BJ (cell line): ENCODE measurements at regions not wholly inside any gene's neighbourhood (a gene's known extent, or its start where the extent isn't known, plus 50 kb on each side); places are given as distances from the start of the nearest gene placed in this dataset.
"Not testable (repeated sequence)": the region's sequence is repeated elsewhere in the genome, so short reads cannot be mapped to it uniquely, and the experiment has no call there.

ENCODE experiments used
- CTCF ChIA-PET: fragments of 350-600 bp; formaldehyde crosslinking; extraction: SDS; loops from one replicate; lab custom pipeline; 2021; ENCODE audit warnings: antibody characterized with exemption, inconsistent platforms; lab: Yijun Ruan, JAX
- POLR2A ChIA-PET: fragments of 300-600 bp; sonication (Branson Sonifier 250); formaldehyde crosslinking; extraction: SDS; loops from one replicate; lab custom pipeline; 2021; ENCODE audit warnings: antibody characterized with exemption; lab: Charles Lee
- DNase-seq: peaks from one replicate; pipeline ENCODE4 v3.0.0-alpha.2; 2011; ENCODE audit warnings: low read depth
- H3K27me3 ChIP-seq: 2 replicates; pipeline ENCODE4 v1.6.0; 2011; ENCODE audit warnings: low read length; ENCODE audit not compliant: control insufficient read depth, insufficient read depth
- H3K36me3 ChIP-seq: 2 replicates; pipeline ENCODE4 v1.5.1; 2011; ENCODE audit warnings: low read length; ENCODE audit not compliant: control insufficient read depth, insufficient read depth
- H3K4me3 ChIP-seq: 2 replicates; pipeline ENCODE4 v1.5.1; 2011; ENCODE audit warnings: low read depth, mild to moderate bottlenecking, control low read depth, low read length
- TF ChIP-seq, protein P1 (sequence below): IDR thresholded peaks from 2 replicates; pipeline ENCODE4 v1.5.1; 2011; ENCODE audit warnings: low read depth, mild to moderate bottlenecking, control low read depth, inconsistent platforms, low read length, moderate library complexity; ENCODE audit not compliant: insufficient read depth

DNA sequence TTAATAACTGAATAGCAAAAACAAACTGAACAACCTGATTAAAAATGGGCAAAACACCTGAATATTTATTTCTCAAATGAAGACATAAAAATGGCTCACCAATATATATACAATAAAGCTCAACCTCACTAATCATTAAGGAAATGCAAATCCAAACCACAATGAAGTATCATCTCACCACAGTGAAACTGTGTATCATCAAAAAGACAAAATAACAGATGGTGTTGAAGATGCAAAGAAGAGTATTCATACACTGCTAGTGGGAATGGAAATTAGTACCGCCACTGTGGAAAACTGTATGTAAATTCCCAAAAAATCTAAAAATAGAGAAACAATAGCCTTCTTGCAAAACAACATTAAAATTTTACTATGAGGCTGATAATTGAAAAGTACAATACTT, 1660.1 kb upstream of the B3GALT2 start:
- ChIA-PET POLR2A (no interaction called here), CTCF (no interaction called here)
- TF ChIP-seq, protein P1, sequence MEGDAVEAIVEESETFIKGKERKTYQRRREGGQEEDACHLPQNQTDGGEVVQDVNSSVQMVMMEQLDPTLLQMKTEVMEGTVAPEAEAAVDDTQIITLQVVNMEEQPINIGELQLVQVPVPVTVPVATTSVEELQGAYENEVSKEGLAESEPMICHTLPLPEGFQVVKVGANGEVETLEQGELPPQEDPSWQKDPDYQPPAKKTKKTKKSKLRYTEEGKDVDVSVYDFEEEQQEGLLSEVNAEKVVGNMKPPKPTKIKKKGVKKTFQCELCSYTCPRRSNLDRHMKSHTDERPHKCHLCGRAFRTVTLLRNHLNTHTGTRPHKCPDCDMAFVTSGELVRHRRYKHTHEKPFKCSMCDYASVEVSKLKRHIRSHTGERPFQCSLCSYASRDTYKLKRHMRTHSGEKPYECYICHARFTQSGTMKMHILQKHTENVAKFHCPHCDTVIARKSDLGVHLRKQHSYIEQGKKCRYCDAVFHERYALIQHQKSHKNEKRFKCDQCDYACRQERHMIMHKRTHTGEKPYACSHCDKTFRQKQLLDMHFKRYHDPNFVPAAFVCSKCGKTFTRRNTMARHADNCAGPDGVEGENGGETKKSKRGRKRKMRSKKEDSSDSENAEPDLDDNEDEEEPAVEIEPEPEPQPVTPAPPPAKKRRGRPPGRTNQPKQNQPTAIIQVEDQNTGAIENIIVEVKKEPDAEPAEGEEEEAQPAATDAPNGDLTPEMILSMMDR = no peak
- DNase-seq = no peak
- no peaks in the 10 kb centered on the region for H3K36me3 ChIP-seq
- H3K4me3 ChIP-seq = no peak overlapping the region
- H3K27me3 ChIP-seq = no peaks in the 10 kb centered on the region

DNA sequence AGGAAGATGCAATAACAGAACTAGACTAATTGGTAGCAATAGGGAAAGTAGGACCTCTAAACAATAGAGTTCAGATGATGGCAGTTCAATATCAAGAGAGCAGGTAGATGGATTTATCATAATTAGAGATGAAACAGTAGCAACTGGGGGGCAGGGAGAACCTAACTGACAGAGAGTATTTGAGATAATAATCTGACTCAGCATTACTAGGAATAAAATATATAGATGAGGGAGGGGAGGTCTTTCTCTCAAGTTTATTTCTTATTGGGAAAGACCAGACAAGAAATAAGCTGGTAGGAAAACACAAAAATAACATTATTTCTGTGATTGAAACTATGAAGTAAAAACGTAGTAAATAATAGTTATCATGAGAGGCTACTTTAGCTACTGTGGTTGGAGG, 1656.7 kb upstream of the B3GALT2 start:
- POLR2A ChIA-PET = no interaction called here
- TF ChIP-seq, protein P1 = no peak
- no peak for DNase-seq
- H3K4me3 ChIP-seq = no peak overlapping the region
- no peaks in the 10 kb centered on the region for H3K36me3 ChIP-seq
- H3K27me3 ChIP-seq = no peaks in the 10 kb centered on the region
- CTCF ChIA-PET = no interaction called here

- ChIA-PET CTCF (no interaction called here), POLR2A (no interaction called here)
- TF ChIP-seq, protein P1 = no peak
- Histone ChIP-seq H3K36me3 (no peaks in the 10 kb centered on the region), H3K27me3 (no peaks in the 10 kb centered on the region), H3K4me3 (no peak overlapping the region)
- DNase-seq = no peak
Observed at GRCh38 chr1:194833111-194833510, 1646.7 kb upstream of the B3GALT2 start.

DNA sequence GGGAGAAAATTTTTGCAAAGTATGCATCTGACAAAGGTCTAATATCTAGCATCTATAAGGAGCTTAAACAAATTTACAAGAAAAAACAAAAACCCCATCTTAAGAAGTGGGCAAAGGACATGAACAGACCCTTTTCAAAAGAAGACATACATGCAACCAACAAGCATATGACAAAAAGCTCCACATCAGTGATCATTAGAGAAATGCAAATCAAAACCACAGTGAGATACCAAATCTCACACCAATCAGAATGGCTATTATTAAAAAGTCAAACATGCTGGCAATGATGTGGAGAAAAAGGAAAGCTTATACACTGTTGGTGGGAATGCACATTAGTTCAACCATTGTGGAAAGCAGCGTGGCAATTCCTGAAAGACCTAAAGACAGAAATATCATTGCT, 1645.2 kb upstream of the B3GALT2 start:
- H3K36me3 ChIP-seq, POLR2A ChIA-PET, H3K4me3 ChIP-seq, CTCF ChIA-PET, H3K27me3 ChIP-seq, DNase-seq: not testable (repeated sequence)

DNA sequence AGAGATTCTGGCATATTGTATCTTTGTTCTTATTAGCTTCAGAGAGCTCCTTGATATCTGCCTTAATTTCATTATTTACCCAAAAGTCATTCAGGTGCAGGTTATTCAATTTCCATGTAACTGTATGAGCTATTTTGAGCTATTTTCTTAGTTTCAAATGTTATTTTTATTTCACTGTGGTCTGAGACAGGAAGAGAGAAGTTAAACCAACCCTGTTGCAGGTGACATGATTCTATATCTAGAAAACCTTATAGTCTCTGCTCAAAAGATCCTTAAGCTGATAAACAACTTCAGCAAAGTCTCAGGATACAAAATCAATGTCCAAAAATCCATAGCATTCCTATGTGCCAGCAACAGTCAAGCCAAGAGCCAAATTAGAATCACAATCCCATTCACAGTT, 1644.0 kb upstream of the B3GALT2 start:
- TF ChIP-seq, protein P1 = no peak
- Histone ChIP-seq H3K4me3 (no peak overlapping the region), H3K27me3 (no peaks in the 10 kb centered on the region), H3K36me3 (no peaks in the 10 kb centered on the region)
- CTCF ChIA-PET = no interaction called here
- no peak for DNase-seq
- POLR2A ChIA-PET = no interaction called here

DNA sequence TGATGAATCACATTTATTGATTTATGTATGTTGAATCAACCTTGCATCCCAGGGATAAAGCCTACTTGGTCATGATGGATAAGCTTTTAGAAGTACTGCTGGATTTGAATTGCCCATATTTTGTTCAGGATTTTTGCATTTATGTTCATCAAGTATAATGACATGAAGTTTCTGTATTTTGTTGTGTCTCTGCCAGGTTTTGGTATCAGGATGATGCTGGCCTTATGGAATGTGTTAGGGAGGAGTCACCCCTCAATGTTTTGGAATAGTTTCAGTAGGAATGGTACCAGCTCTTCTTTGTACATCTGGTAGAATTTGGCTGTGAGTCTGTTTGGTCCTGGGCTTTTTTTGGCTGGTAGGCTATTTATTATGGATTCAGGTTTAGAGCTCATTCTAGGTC, 1643.1 kb upstream of the B3GALT2 start:
- ChIA-PET POLR2A (interaction anchor here (0.5 kb wide), 1 partner anchor 36 kb away, joined by 4 read pairs; no protein-coding TSS in a partner anchor), CTCF (interaction anchor here (0.8 to 1.0 kb wide), 2 partner anchors 11 to 15 kb away, joined by 3 read pairs; no protein-coding TSS in a partner anchor)
- Histone ChIP-seq H3K36me3 (no peaks in the 10 kb centered on the region), H3K4me3 (no peak overlapping the region), H3K27me3 (no peaks in the 10 kb centered on the region)
- TF ChIP-seq, protein P1 = no peak
- DNase-seq = no peak
